HG03108 (cell line): ENCODE measurements at regions not wholly inside any gene's neighbourhood (a gene's known extent, or its start where the extent isn't known, plus 50 kb on each side); places are given as distances from the start of the nearest gene placed in this dataset.

Experiments
- ATAC-seq: cut with Tn5 transposase; IDR thresholded peaks from one replicate; pipeline ENCODE4 v1.9.1; 2021; ENCODE audit warnings: moderate library complexity; ENCODE audit not compliant: unreplicated experiment

- no peak for ATAC-seq
Observed at GRCh38 chr10:4503076-4503475, 322.9 kb upstream of the AKR1E2 start.

- no peak for ATAC-seq
Observed at GRCh38 chr10:4501306-4501705, 324.7 kb upstream of the AKR1E2 start.

DNA sequence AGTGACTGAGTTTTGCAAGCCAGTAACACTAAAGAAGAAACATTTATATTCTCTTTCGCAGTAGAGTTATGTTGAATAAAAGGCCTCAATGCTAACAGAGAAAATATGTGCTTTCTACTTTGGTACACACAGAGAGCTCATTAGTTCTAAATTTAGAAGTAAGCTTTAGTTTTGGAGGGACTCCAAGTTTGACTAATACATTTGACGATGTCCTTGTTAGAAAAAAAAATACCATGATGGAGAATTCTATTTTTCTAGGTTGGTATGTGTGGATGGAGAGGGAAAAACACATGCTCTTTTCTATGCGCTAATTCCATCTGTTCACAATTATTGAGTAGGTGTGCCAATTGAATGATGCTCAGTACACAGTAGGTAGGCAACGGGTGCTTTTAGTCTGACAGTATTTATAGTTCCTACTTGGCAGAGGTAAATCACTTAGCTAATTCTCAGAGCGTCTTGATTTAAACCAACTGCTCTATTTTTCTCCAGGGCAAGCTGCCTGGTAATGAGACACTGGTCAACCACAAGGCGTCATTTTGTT lies 327.2 kb upstream of the AKR1E2 start:
- no peak for ATAC-seq

DNA sequence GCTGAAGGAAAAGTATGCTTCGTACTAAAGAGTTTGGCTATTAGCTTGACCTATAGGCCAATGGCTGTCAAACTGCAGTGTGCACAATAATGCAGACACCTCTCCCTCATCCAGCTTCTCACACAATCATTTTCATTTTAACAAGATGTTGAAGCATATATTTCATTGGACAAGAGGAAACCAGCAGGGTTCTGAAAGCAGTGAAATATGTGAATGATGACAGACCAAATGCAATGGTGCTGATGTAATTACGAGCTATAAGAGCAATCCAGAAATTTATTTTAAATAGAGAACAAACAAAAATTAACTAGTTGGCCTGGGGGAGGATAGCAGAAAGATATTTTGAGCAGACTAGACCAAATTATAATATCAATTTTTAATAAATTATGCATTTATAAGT lies 331.5 kb upstream of the AKR1E2 start:
- no peak for ATAC-seq

GRCh38 chr10:4492202-4492601 lies 333.8 kb upstream of the AKR1E2 start:
- no peak for ATAC-seq

DNA sequence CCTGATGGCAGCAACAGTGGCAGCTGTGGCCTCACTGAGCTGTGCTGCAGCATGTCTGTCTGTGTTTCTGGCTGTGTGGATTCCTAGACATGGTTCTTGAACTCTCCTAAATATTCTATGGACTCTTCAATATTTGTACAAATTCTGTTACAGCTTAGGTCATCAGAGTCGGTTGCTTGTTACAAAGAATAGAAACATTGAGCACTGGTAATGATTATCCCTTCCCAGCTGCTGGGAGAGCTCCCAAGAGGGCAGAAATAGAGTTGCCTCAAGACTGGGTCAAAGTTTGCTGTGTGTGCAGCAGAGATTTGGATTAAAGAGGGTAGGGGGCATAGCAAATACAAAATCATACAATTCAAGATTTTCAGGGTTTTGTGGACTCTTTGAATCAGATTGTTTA lies 337.1 kb upstream of the AKR1E2 start:
- no peak for ATAC-seq

DNA sequence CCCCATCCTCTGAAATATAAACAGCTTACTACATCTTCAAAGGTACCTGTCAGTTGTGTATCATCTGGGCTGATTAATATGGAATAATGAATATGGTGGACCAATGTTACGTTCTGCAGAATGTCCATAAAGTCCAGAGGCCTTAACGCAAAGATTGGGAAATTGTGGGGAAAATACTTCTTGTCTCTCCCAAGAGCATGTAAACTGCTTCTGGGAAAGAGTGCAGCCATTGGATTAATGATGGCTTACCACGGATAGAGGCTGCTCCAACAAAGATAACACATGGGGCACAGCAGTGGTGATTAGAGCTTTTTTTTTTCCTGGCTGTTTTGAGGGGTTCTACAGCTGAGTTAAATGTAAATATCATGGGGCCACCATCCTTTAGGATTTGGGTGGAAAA lies 340.4 kb upstream of the AKR1E2 start:
- ATAC-seq = no peak

GRCh38 chr10:4483811-4484210 lies 342.2 kb upstream of the AKR1E2 start:
- ATAC-seq = no peak

DNA sequence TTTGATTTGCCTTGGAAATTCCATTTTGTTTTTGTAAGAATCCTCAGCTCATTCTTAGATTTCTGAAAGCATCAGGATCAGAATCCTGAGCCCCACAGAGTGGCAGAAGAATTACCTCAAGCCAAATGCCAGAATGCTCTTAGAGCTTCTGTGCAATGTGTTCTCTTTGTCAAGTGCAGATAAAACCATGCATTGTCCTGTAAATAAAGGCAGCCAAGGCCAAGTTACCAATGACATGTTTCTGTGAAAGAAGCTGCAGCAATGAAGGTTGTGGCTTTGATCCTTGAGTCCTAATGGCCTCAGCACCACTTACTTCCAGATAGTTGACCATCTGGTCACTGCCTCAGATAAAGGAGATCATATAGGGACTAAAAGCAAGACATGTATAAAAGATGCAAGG lies 343.3 kb upstream of the AKR1E2 start:
- ATAC-seq = no peak

GRCh38 chr10:4481192-4481591 lies 344.8 kb upstream of the AKR1E2 start:
- no peak for ATAC-seq

DNA sequence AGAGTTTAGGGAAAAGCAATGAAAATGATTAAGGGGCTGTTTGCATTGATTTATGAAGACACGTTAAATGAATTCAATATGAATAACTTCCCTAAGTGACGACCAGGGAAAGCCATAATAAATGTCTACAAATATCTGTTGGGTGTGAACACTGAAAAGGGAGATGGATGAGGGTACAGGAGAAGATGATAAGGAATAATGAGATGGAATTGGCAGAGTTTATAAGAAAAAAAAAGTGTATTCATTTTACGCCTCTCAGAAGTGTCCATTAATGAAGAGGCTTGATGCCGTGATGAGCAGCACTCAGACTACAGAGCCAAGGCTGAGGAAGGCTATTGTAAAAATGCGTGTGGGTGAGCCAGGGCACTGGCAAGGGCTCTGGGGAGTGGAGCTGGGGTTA lies 346.7 kb upstream of the AKR1E2 start:
- ATAC-seq = no peak

GRCh38 chr10:4477664-4478063 lies 348.3 kb upstream of the AKR1E2 start:
- no peak for ATAC-seq

GRCh38 chr10:4475827-4476490 lies 350.0 kb upstream of the AKR1E2 start:
- no peak for ATAC-seq

DNA sequence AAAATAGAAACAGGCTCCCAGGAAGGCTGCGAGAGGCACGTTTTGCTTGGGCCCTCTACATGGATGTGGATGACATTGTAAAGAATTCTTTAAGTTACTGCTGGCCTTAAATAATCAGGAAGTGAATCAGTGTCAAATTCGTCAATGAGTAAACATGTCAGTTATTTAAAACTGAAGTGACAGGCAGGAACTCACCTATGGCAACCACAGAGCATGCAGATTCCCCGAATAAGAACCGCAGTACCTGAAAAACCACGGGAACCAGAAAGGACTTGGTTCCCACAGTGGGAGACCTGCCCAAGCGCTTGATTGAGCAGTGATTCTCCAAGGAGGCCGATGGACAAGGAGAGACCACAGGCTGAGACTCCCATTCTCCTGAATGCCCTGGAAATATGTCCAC lies 351.2 kb upstream of the AKR1E2 start:
- no peak for ATAC-seq

- no peak for ATAC-seq
Observed at GRCh38 chr10:4473977-4474376, 352.0 kb upstream of the AKR1E2 start.

GRCh38 chr10:4472190-4472904 lies 353.7 kb upstream of the AKR1E2 start:
- no peak for ATAC-seq

- ATAC-seq = no peak
Observed at GRCh38 chr10:4470231-4470835, 355.7 kb upstream of the AKR1E2 start.

- no peak for ATAC-seq
Observed at GRCh38 chr10:4467481-4467880, 358.5 kb upstream of the AKR1E2 start.

GRCh38 chr10:4460267-4460666 lies 365.7 kb upstream of the AKR1E2 start:
- ATAC-seq = no peak

GRCh38 chr10:4459531-4459930 lies 366.5 kb upstream of the AKR1E2 start:
- ATAC-seq = no peak

DNA sequence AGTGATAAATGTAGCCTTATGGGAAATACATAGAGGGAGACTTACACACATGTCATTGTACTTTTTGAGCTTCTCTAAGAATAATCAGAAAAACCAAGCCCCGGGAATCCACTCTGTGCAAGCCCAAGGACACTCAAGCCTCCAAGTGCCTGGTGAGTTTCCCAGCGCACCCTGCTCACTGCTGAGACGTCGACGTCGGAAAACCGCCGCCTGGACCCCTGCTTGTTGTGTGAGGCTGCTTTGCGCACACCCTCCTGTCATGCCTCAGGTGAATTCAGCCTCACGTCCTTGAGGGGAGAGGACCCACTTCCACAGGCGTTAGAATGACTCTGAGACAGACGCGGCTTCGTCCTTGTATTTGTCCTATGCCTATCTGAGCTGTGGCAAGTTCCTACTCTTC lies 368.4 kb upstream of the AKR1E2 start:
- ATAC-seq = no peak

- ATAC-seq = no peak
Observed at GRCh38 chr10:4456776-4457175, 369.2 kb upstream of the AKR1E2 start.
